Breast epithelium (tissue), 4 donors: ENCODE measurements at regions not wholly inside any gene's neighbourhood (a gene's known extent, or its start where the extent isn't known, plus 50 kb on each side); places are given as distances from the start of the nearest gene placed in this dataset.
A peak's percentile ranks its signal among the peaks of the same experiment; 100 is the strongest.
"Not testable (repeated sequence)": the region's sequence is repeated elsewhere in the genome, so short reads cannot be mapped to it uniquely, and the experiment has no call there.

Experiments
- DNase-seq, 2 donors: peaks; one replicate each; pipeline ENCODE4 v3.0.0-alpha.2; 2019; ENCODE audit warnings: low spot score in 2 of 2
- H3K27ac ChIP-seq, 2 donors: fragments of 200-600 bp; sonication (generic) in 1 of 2; one replicate each; pipeline ENCODE4 v1.5.1; 2016 to 2019; ENCODE audit warnings: mild to moderate bottlenecking in 1 of 2
- H3K27me3 ChIP-seq, 2 donors: fragments of 200-600 bp; sonication (generic) in 1 of 2; one replicate each; pipeline versions ENCODE4 v1.5.1 to v1.6.0; 2017 to 2019; ENCODE audit warnings: control low read depth in 1 of 2, mild to moderate bottlenecking in 1 of 2
- H3K36me3 ChIP-seq: fragments of 200-600 bp; one replicate; pipeline ENCODE4 v1.5.1; 2019
- H3K4me1 ChIP-seq, 2 donors: fragments of 200-600 bp; sonication (generic); one replicate each; pipeline ENCODE4 v1.5.1; 2016 to 2019; ENCODE audit warnings: control low read depth in 1 of 2
- H3K4me3 ChIP-seq, 3 donors: fragments of 200-600 bp; sonication (generic); 1 replicate in 2 of 3; 2 replicates in 1 of 3; pipeline ENCODE4 v1.5.1; 2016 to 2019; ENCODE audit warnings: mild to moderate bottlenecking in 3 of 3, moderate library complexity in 2 of 3
- H3K9me3 ChIP-seq, 2 donors: fragments of 200-600 bp; sonication (generic) in 1 of 2; one replicate each; pipeline ENCODE4 v1.5.1; 2016 to 2019; ENCODE audit warnings: control low read depth in 1 of 2
- POLR2A ChIP-seq: fragments of 450-650 bp; IDR thresholded peaks from one replicate; pipeline ENCODE4 v1.6.1; 2016; ENCODE audit warnings: antibody characterized with exemption, mild to moderate bottlenecking, moderate library complexity
- POLR2AphosphoS5 ChIP-seq, 3 donors: sonication (generic); formaldehyde crosslinking; IDR thresholded peaks; one replicate each; pipeline ENCODE4 v1.6.1; 2017; ENCODE audit warnings: antibody characterized with exemption in 3 of 3
- intact Hi-C: fragments of 100-400 bp; cut with DNase I; formaldehyde crosslinking; loops from one replicate; pipeline ENCODE4 v1.15.1; 2023; ENCODE audit warnings: low total_unique reads
- TF ChIP-seq, protein P1 (sequence below), 3 donors: fragments of 450-650 bp; IDR thresholded peaks; one replicate each; pipeline ENCODE4 v1.5.1; 2016 to 2017; ENCODE audit warnings: antibody characterized with exemption in 3 of 3, mild to moderate bottlenecking in 3 of 3, moderate library complexity in 3 of 3

DNA sequence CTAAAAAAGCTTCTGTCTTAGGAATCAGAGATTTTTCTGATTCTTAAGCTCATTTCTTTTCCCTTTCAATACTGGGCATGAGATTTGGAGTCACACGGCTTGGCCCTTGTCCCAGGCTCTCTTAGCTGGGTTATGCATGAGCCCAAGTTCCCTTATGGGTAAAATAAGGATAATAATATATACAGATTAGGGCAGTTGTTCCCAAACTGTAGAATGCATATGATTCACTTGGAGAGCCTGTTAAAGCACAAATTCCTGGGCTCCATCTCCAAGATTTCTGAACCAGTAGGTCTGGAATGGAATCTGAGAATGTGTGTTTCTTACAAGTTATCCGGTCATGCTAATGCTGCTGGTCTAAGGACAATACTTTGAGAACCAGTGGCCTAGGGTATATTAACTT lies 154.0 kb downstream of the REEP3 start:
- no peak overlapping the region for H3K4me3 ChIP-seq
- intact Hi-C loops = no loop called here
- H3K9me3 ChIP-seq = no peaks in the 10 kb centered on the region
- H3K27me3 ChIP-seq = no peaks in the 10 kb centered on the region
- H3K27ac ChIP-seq = no peak overlapping the region
- no peaks in the 10 kb centered on the region for H3K36me3 ChIP-seq
- DNase-seq = no peak
- H3K4me1 ChIP-seq = peaks cover 3 to 8% of the 10 kb centered on the region in 2 donors
- TF ChIP-seq POLR2AphosphoS5 (IDR thresholded peaks at IDR 0.05) (no peak), POLR2A (no peak)
- TF ChIP-seq, protein P1, sequence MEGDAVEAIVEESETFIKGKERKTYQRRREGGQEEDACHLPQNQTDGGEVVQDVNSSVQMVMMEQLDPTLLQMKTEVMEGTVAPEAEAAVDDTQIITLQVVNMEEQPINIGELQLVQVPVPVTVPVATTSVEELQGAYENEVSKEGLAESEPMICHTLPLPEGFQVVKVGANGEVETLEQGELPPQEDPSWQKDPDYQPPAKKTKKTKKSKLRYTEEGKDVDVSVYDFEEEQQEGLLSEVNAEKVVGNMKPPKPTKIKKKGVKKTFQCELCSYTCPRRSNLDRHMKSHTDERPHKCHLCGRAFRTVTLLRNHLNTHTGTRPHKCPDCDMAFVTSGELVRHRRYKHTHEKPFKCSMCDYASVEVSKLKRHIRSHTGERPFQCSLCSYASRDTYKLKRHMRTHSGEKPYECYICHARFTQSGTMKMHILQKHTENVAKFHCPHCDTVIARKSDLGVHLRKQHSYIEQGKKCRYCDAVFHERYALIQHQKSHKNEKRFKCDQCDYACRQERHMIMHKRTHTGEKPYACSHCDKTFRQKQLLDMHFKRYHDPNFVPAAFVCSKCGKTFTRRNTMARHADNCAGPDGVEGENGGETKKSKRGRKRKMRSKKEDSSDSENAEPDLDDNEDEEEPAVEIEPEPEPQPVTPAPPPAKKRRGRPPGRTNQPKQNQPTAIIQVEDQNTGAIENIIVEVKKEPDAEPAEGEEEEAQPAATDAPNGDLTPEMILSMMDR (IDR thresholded peaks at IDR 0.05) = no peak

DNA sequence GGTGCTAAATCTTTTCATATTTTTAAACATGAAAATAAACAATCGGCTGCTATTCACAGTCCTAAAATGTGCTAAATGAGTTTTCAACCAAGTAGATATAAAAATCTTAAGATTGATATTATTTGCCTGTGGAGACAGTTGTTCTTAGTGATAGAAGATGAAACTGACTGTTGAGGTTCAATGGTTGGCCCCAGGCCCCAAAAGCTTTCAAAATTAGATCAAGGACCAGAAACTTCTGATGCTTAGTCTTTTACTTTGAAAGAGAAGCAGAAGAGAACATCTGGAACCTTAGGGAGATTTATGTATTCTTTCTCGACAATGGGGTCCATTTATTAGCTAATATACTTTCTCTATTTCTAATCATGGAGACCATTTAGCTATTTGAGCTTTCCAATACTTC lies 155.8 kb downstream of the REEP3 start:
- no peak for TF ChIP-seq POLR2A
- TF ChIP-seq, protein P1 (IDR thresholded peaks at IDR 0.05) = no peak
- no peak for TF ChIP-seq POLR2AphosphoS5 (IDR thresholded peaks at IDR 0.05)
- Histone ChIP-seq H3K27ac (no peak overlapping the region), H3K27me3 (no peaks in the 10 kb centered on the region), H3K9me3 (no peaks in the 10 kb centered on the region), H3K36me3 (no peaks in the 10 kb centered on the region), H3K4me3 (no peak overlapping the region), H3K4me1 (peaks cover 0 to under 1% of the 10 kb centered on the region in 2 donors)
- intact Hi-C loops = no loop called here
- DNase-seq = no peak

DNA sequence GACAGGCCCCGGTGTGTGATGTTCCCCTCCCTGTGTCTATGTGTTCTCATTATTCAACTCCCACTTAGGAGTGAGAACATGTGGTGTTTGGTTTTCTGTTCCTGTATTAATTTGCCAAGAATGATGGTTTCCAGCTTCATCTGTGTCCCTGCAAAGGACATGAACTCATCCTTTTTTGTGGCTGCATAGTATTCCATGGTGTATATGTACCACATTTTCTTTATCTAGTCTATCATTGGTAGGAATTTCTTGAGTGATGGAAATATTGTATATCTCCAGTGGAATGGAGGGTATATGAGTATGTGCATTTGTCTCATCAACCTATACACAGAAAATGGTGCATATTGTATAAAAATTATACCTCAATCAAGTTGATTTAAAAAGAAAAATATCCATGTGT lies 159.3 kb downstream of the REEP3 start:
- H3K36me3 ChIP-seq, intact Hi-C loops, H3K9me3 ChIP-seq, H3K27me3 ChIP-seq, H3K27ac ChIP-seq, H3K4me1 ChIP-seq, H3K4me3 ChIP-seq, DNase-seq: not testable (repeated sequence)

DNA sequence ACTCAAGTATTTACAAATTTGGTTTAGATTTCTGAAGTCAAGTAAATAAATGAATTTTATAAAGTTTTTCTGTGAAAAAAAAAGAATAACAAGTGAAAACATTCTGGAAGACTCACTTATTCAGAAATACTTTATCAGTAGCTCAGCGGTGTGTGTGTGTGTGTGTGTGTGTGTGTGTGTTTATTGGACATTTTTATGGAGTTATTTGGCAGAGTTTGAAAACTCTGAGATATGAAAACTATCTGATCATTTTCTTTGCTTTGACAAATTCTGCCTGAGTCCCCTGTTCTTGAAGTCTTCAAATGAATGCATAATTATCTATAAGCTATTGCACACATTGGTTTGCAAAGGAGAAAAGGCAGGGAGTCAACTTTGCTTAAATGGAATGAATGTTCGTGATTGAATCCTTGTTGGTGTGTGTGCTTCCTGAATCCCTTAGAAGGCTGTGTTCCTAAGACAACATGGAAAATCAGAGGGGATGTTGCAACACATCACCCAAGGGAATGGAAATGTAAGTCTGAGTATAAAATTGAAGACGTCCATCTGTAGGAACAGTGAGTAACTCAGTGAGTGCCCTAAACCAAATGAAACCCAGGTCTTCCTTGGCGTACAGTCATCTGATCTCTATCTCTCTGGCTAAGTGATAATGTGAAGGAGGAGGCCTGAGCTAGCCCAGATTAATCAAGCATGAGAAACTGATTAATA lies 160.9 kb downstream of the REEP3 start:
- intact Hi-C loops = no loop called here
- DNase-seq = no peak
- H3K9me3 ChIP-seq = no peaks in the 10 kb centered on the region
- TF ChIP-seq POLR2A (no peak), POLR2AphosphoS5 (IDR thresholded peaks at IDR 0.05) (peak in 1 of 3 donors; percentile 49)
- H3K4me1 ChIP-seq = no peaks in the 10 kb centered on the region
- peak overlapping the region in 1 of 2 donors; percentile 39 for H3K27ac ChIP-seq
- H3K36me3 ChIP-seq = no peaks in the 10 kb centered on the region
- no peaks in the 10 kb centered on the region for H3K27me3 ChIP-seq
- H3K4me3 ChIP-seq = no peak overlapping the region

DNA sequence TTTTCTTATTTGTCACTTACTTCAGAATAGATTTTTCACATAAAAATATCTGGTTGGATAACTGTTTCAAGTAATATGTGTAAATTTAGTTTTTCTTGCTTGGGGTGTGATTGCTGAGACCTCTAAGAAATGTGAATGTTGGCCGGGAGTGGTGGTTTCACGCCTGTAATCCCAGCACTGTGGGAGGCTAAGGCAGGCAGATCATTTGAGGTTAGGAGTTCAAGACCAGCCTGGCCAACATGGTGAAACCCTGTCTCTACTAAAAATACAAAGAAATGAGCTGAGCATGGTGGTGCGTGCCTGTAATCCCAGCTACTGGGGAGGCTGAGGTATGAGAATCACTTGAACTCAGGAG lies 161.5 kb downstream of the REEP3 start:
- H3K27ac ChIP-seq = peak overlapping the region in 1 of 2 donors; percentile 39
- DNase-seq, H3K4me1 ChIP-seq, intact Hi-C loops, H3K4me3 ChIP-seq, H3K36me3 ChIP-seq, H3K9me3 ChIP-seq, H3K27me3 ChIP-seq: not testable (repeated sequence)

DNA sequence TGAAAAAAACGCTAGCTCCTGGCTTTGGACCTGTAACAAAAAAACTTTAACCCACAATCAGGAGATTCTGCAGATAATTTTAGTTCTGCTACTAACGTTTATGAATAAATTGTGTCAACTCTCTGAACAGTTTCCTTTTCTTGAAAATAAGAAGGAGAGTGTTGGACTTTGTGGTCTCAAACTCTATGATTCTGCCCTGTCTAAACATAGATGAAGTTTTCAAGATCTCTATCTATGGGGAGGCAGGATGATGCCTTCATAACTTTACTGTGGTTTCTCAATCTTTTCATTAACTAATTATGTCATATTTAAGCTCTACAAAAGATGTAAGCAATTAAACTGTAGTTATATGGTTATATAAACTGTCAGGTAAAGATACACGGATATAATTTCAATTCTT lies 162.0 kb downstream of the REEP3 start:
- Histone ChIP-seq H3K27ac (no peak overlapping the region), H3K4me3 (no peak overlapping the region), H3K4me1 (no peaks in the 10 kb centered on the region), H3K9me3 (no peaks in the 10 kb centered on the region), H3K36me3 (no peaks in the 10 kb centered on the region), H3K27me3 (no peaks in the 10 kb centered on the region)
- intact Hi-C loops = no loop called here
- TF ChIP-seq POLR2AphosphoS5 (IDR thresholded peaks at IDR 0.05) = no peak
- TF ChIP-seq, protein P1 (IDR thresholded peaks at IDR 0.05) = no peak
- TF ChIP-seq POLR2A = no peak
- DNase-seq = no peak

DNA sequence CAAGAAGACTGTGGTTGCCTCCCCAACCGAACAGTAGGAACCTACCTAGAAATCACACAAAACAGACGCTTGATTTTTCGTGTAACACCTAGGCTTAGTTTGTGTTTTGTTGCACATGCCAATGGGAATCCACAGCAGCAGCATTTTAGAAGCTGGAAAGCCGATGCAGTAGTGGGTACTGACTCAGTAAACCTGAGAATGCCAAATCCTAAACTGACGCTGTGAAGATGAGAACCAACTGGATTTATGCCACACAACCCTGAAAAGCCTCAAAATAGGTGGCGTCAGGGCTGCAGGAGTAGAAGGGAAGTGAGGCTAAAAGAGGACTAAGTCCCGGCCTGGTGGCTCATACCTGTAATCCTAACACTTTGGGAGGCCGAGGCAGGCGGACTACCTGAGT lies 162.5 kb downstream of the REEP3 start:
- Histone ChIP-seq H3K27me3 (no peaks in the 10 kb centered on the region), H3K27ac (no peak overlapping the region), H3K4me3 (no peak overlapping the region), H3K4me1 (no peaks in the 10 kb centered on the region), H3K36me3 (no peaks in the 10 kb centered on the region), H3K9me3 (no peaks in the 10 kb centered on the region)
- DNase-seq = no peak
- TF ChIP-seq POLR2A (no peak), POLR2AphosphoS5 (IDR thresholded peaks at IDR 0.05) (no peak)
- TF ChIP-seq, protein P1 (IDR thresholded peaks at IDR 0.05) = no peak
- intact Hi-C loops = no loop called here
